NCI-H748 treated with DMSO at 0.1 percent for 48 hours (cell line): ENCODE measurements at regions not wholly inside any gene's neighbourhood (a gene's known extent, or its start where the extent isn't known, plus 50 kb on each side); places are given as distances from the start of the nearest gene placed in this dataset.

Experiments used
- DNase-seq: peaks from one replicate; lab custom pipeline; 2025; lab: John Stamatoyannopoulos, UW

- DNase-seq = no peak
Observed at GRCh38 chr2:65842104-65842503, 409.7 kb upstream of the SPRED2 start.

DNA sequence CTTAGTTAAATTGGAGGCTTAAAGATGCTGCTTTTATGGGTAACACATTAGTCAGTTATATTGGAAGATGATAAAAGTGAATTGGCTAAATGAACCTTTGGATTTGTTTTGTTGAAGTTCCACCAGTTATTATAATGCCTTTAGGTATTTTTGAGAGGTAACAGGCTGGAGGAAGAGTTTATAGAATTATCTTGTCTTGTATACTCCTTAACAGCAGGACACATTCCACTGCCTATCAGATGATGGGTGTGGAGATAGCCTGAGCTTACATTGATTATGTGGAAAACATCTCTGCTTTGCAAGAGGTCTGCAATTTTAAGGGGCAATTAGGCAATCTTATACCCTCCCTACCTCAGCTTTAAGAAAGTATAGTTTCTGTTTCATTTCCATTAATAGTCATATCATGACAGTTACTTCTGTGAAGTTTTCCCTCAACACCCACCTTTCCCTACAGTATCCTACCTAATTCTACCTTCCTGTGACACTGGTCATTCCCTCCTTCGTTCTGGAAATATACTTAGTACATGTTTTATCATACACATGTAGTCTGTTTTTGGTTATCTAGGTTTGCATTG lies 403.7 kb upstream of the SPRED2 start:
- DNase-seq = no peak

- no peak for DNase-seq
Observed at GRCh38 chr2:65834771-65835475, 402.5 kb upstream of the SPRED2 start.

DNA sequence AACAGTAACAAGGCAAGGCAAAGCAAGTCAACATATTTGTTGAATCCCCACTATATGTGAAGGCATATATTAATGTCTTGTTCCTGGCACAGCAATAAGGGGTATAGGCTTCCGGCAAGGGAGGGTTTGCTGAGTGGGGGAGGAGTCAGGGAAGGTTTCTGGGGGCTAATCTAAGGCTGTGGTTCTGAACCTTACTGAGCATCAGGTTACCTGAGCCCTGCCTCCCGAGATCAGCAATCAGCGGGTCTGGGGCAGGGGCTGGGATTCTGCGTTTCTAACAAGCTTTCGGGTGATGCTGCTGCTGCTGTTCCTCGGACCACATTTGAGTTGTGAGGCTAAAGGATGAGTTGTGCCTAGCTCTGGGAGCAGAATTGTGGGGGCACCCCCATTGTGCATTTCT lies 401.7 kb upstream of the SPRED2 start:
- no peak for DNase-seq

- DNase-seq = no peak
Observed at GRCh38 chr2:65831509-65831908, 399.1 kb upstream of the SPRED2 start.

GRCh38 chr2:65826567-65826966 lies 394.2 kb upstream of the SPRED2 start:
- no peak for DNase-seq

DNA sequence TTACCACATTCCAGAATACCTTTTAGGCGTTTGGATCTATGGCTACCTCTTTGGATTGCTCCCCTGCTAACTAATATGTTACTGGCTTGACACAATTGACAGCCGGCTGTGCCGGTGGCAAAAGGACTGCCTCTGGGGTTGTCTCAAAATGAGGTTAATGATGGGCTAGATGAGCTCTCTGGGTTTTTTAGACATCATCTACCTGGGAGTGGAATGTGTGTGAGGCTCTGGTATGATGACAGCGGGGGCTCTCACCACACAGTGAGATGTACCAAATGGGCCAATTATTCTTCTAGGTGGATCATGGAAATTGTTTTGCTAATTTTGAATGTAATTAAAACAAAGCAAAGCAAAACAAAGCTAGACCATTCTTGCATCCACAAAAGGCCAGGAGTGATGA lies 391.1 kb upstream of the SPRED2 start:
- no peak for DNase-seq

DNA sequence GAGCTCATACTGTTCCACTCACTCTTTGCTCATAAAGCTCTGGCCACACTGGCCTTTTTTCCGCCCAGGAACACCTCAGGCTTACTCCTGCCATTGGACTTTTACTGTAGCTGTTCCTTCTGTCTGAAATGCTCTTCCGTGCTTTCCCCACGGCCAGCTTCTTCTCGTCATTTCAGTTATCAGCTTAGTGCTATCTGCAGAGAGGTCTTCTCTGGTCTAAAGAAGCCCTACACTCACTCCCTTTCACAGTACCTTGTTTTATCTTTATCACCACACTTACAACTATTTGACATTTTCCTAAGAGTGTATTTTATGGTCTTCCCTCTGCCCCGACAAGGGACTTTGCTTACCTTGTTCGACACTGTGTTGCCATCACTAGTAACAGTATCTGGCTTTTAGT lies 388.1 kb upstream of the SPRED2 start:
- no peak for DNase-seq

GRCh38 chr2:65819963-65820362 lies 387.6 kb upstream of the SPRED2 start:
- no peak for DNase-seq

DNA sequence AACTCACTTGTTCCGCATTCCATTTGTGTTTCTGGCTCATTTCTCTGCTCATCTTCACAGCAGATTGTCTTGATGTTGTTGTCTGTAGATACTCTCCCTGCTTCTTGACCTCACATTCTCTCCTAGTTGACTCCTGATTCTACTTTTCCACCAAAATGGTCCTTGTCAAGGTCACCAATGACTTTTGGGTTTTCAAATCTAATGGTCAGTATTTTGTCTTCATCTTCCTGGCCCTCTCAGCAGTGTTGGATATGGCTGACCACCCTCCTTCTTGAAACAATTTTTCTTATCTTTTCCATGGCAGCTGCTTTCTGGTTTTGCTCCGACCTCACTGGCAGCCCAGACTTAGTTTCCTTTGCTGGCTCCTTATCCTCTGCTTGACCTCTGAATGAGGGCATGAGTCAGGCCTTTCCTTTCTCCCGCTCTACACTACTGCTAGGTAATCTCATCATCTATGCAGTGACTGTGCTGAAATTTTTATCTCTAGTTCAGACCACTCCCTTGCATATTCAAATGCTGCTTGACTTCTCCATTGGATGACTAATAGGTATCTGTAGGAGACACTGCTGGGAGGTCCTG lies 386.6 kb upstream of the SPRED2 start:
- DNase-seq = no peak

GRCh38 chr2:65813631-65814173 lies 381.3 kb upstream of the SPRED2 start:
- no peak for DNase-seq

DNA sequence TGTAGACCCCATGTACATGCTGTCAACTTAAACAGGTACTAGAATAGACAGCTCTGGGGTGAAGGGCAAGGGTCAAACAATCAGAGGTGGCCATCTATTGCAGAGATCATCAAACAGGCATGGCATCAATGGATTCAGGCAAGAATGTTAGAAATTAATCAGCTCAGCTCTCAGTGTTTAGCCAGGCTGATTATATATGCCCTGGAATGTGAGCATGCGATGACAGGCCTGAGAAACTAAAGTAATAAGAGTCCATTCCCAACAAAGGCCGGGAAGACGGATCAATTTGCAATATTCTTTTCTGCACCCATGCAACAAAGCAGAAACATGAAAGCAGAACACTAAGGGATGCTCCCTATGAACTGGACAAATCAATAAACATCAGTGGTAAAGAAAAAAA lies 380.5 kb upstream of the SPRED2 start:
- DNase-seq = no peak

DNA sequence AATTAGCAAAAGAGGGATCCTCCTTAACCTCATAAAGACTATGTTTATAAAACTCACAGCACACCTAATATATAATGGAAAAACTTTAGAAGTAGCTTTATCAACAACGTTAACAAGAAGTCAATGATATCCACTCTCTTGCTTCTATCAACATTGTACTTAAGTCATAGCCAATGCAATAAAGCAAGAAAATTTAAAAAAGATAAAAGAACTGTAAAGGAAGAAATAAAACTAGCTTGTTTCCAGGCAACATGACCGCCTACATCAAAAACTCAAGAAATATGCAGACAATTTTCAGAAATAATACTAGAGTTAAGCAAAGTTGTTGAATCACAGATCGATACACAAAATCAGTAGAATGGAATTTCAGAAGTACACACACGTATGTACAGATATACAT lies 375.5 kb upstream of the SPRED2 start:
- DNase-seq = no peak

DNA sequence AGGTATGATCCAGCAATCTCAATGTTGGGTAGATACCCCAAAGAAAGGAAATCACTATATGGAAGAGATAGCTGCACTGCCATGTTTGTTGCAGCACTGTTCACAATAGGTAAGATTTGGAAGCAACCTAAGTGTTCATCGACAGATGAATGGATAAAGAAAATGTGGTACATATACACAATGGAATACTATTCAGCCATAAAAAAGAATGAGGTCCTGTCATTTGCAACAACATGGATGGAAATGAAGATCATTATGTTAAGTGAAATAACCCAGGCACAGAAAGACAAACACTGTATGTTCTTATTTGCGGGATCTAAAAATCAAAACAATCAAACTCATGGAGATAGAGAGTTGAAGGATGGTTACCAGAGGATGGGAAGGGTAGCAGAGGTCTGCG lies 372.4 kb upstream of the SPRED2 start:
- DNase-seq = no peak

- DNase-seq = no peak
Observed at GRCh38 chr2:65802298-65802942, 370.0 kb upstream of the SPRED2 start.

- no peak for DNase-seq
Observed at GRCh38 chr2:65800998-65801397, 368.6 kb upstream of the SPRED2 start.

GRCh38 chr2:65799141-65799854 lies 366.9 kb upstream of the SPRED2 start:
- DNase-seq = no peak

DNA sequence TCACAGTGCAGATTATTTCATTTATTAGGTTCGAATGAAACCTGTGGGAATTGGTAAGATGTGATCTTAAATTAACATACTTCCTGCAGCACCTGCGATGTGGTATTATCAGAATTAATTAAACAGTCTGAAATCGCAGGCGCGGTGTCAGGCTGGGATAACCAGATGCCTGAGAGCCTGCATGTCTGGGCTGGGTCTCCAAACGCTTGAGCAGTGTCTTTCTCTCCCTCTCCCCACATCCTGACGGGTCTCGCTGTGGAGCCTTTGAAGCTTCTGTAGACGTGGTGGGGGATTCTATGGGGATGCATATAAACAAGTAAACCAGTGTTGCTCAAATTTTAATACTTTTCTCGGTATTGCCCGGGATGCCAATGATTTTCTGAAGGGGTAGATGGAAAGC lies 366.2 kb upstream of the SPRED2 start:
- no peak for DNase-seq

- DNase-seq = no peak
Observed at GRCh38 chr2:65794994-65795393, 362.6 kb upstream of the SPRED2 start.

- no peak for DNase-seq
Observed at GRCh38 chr2:65791404-65791975, 359.1 kb upstream of the SPRED2 start.

- DNase-seq = no peak
Observed at GRCh38 chr2:65790676-65790935, 358.2 kb upstream of the SPRED2 start.
